Coronary artery (tissue), 2 donors: ENCODE measurements at regions not wholly inside any gene's neighbourhood (a gene's known extent, or its start where the extent isn't known, plus 50 kb on each side); places are given as distances from the start of the nearest gene placed in this dataset.

Source experiments
- DNase-seq: peaks from one replicate; pipeline ENCODE4 v3.0.0-alpha.2; 2017; ENCODE audit warnings: low spot score
- H3K27ac ChIP-seq, 2 donors: fragments of 200-600 bp; sonication (generic); one replicate each; pipeline ENCODE4 v1.5.1; 2016 to 2019
- H3K4me3 ChIP-seq: fragments of 200-600 bp; sonication (generic); 2 replicates; pipeline ENCODE4 v1.5.1; 2016; ENCODE audit warnings: mild to moderate bottlenecking, moderate library complexity
- TF ChIP-seq, protein P1 (sequence below): fragments of 200-600 bp; sonication (generic); IDR thresholded peaks from one replicate; pipeline ENCODE4 v1.5.1; 2019; ENCODE audit warnings: antibody characterized with exemption

DNA sequence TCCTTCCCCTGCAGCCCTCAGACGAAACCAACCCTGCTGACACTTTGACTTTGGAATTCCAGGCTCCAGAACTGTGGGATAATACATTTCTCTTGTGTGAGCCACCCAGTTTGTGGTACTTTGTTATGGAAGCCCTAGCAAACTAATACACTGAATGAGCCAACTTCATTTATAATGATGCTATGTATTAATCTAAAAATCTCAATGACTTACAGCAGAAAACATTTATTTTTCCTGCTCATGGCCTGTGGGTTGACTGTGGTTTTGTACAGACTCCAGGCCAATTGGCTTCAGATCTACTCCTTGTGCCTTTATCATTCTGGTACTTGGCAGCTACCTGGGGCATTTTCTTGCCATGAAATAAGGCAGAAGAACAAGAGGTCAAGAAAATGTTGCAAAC is 152.4 kb downstream of the EBLN2 start:
- H3K27ac ChIP-seq, result no peak overlapping the region
- TF ChIP-seq, protein P1, sequence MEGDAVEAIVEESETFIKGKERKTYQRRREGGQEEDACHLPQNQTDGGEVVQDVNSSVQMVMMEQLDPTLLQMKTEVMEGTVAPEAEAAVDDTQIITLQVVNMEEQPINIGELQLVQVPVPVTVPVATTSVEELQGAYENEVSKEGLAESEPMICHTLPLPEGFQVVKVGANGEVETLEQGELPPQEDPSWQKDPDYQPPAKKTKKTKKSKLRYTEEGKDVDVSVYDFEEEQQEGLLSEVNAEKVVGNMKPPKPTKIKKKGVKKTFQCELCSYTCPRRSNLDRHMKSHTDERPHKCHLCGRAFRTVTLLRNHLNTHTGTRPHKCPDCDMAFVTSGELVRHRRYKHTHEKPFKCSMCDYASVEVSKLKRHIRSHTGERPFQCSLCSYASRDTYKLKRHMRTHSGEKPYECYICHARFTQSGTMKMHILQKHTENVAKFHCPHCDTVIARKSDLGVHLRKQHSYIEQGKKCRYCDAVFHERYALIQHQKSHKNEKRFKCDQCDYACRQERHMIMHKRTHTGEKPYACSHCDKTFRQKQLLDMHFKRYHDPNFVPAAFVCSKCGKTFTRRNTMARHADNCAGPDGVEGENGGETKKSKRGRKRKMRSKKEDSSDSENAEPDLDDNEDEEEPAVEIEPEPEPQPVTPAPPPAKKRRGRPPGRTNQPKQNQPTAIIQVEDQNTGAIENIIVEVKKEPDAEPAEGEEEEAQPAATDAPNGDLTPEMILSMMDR, result no peak
- no peak overlapping the region for H3K4me3 ChIP-seq
- DNase-seq, result no peak

DNA sequence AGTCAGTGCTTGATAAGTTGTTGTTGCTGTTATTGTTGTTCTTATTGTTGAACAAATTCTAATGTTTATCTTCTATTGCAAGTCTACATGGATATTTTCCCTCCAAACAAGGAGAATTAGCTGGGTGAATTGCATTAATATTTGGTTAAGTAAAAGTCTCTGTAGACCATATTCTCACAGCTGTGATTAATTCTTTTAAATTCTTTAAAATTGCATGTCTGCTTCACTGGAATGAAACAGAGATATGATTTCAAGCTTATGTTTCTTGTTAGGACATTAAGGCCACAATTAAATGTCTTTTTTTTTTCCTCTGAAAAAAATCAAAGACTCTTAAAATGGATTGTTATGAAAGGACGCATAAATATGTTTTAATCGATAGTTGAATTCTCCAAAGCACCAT is 153.4 kb downstream of the EBLN2 start:
- TF ChIP-seq, protein P1, result no peak
- DNase-seq, result no peak
- Histone ChIP-seq H3K27ac (no peak overlapping the region), H3K4me3 (no peak overlapping the region)

DNA sequence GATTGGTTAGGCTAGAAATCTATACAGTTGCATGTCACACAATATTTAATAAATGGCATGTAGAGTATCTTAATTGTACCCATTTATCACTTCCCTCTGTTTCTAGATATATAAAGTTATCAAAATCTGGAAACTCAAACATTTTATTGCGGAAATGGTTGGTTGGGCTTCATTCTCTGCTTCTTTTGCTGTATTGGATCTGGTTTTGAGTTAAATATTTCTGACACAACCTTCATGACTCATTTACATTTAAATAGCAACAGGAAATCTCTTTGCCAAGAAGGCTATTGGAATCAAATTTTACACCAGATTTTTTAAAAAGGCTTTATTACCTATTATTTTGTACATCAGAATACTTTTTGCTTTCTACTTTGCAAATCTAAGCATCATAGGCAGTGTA is 153.8 kb downstream of the EBLN2 start:
- TF ChIP-seq, protein P1, result no peak
- DNase-seq, result no peak
- Histone ChIP-seq H3K4me3 (no peak overlapping the region), H3K27ac (no peak overlapping the region)

DNA sequence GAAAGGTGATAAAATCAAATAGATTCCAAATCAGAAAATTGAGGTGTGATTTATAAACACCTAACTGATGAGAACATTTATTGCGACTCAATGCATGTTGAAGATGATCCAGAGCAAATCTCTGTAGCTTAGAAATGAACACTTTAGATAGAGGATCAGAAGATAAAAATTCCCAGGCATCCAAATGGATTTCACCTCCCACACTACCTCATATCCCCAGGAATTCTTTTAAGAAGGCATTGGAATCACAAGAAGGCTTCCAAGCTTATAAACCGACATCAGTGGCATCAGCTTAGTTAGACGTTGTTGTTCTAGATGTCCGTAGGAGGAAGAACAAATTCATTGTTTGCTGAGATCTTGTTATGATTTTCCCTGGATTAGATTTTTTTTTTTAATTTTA is 154.4 kb downstream of the EBLN2 start:
- TF ChIP-seq, protein P1, result no peak
- DNase-seq, result no peak
- Histone ChIP-seq H3K27ac (no peak overlapping the region), H3K4me3 (no peak overlapping the region)

DNA sequence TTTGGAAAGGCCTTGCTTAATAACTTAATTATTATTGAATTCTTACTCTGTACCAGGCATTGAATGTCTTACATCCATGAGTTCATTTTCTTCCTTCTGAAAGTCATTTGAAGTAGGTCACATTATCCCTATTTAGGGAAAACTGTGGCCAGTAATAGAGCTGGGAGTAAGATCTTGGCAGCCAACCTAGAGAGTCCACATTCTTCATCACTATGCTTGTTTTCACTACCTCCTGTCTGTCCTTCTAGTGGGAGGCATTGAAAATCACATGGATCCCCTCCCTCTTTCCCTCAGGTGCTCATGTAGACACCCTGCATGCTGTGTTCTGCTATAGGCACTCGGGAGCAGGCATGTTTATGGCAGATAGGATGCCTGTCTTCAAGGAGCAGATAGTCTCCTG is 154.9 kb downstream of the EBLN2 start:
- no peak for DNase-seq
- Histone ChIP-seq H3K27ac (no peak overlapping the region), H3K4me3 (no peak overlapping the region)
- TF ChIP-seq, protein P1, result no peak

DNA sequence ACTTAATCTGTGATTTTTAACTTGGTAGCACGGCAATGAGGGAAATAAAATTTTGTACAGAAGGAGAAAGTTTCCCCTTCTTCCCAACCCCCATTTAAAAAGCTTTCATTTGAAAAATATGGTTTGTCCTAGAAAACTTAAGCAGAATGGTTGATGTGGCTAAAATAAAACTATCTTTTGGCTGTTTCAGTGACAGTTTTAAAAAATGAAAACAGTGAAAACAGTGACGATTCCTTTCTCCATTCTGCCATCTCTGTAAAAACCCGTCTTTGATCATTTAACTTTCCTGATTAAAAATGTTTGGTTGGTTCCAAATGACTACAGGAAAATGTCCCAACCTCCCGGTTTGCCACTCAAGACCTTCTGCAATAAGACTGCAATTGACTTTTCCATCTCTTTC is 160.7 kb downstream of the EBLN2 start:
- no peak for DNase-seq
- TF ChIP-seq, protein P1, result no peak
- Histone ChIP-seq H3K4me3 (no peak overlapping the region), H3K27ac (no peak overlapping the region)

DNA sequence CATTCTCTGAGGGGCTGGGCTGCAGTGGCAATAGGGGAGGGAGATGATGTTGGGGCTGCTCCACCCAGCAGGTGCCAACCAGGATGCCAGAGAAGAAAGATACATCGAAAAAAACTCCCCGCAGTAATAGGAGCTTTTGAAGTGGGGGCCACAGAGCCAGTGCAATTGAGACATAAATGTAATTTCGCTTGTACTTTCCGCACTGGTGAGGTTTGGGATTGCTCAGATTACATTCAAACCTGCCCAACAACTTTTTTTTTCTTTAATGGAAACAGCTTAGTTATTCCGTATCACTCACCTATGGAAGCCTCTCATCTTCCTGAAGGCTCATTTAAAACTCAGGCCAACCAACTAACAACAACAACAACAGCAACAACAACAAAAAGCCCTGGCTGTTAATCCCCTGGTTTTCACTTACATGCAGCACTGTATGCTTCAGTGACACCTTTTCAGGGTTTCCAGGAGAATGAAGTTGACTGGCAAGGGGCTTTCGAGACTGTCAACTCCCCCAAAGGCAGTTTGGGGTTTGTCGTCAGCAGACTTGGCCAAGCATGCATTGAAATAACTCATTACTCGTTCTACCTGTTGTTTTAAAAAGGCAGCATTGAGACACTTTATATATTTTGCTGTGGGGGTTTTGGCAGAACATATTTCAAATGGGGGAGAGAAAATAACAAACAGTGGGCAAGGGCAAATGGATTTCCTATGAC is 163.8 kb downstream of the EBLN2 start:
- Histone ChIP-seq H3K27ac (peak overlapping the region in 1 of 2 donors; percentile 44), H3K4me3 (no peak overlapping the region)
- TF ChIP-seq, protein P1, result no peak
- DNase-seq, result no peak
